Ovary (tissue), 3 donors: ENCODE measurements at regions not wholly inside any gene's neighbourhood (a gene's known extent, or its start where the extent isn't known, plus 50 kb on each side); places are given as distances from the start of the nearest gene placed in this dataset.

Experiments
- CTCF ChIP-seq, 3 donors: fragments of 450-650 bp in 2 of 3; fragments of 200-600 bp in 1 of 3; IDR thresholded peaks; one replicate each; pipeline versions ENCODE4 v1.5.1 to v1.8.0; 2016 to 2022; ENCODE audit warnings: antibody characterized with exemption in 3 of 3, mild to moderate bottlenecking in 1 of 3
- EP300 ChIP-seq: sonication (generic); formaldehyde crosslinking; IDR thresholded peaks from one replicate; pipeline ENCODE4 v1.6.1; 2017; ENCODE audit warnings: antibody characterized with exemption
- POLR2A ChIP-seq: fragments of 450-650 bp; IDR thresholded peaks from one replicate; pipeline ENCODE4 v1.6.1; 2017; ENCODE audit warnings: antibody characterized with exemption, mild to moderate bottlenecking, moderate library complexity
- donor health status: DM: no; HTN: no; CAD: no.

- TF ChIP-seq CTCF (IDR thresholded peaks at IDR 0.05) (no peak), EP300 (no peak), POLR2A (no peak)
Measured at GRCh38 chr5:39943811-39944210, 519.0 kb upstream of the DAB2 start.
